WTC11 (cell line): ENCODE measurements at regions not wholly inside any gene's neighbourhood (a gene's known extent, or its start where the extent isn't known, plus 50 kb on each side); places are given as distances from the start of the nearest gene placed in this dataset.

Source experiments
- ATAC-seq: fragments of 200-7000 bp; cut with Tn5 transposase; 2 replicates; pipeline ENCODE4 v1.10.0; 2021; ENCODE audit warnings: mild to moderate bottlenecking, moderate library complexity
- CTCF ChIA-PET: fragments of 300-600 bp; sonication (Branson Sonifier 250); formaldehyde crosslinking; loops from one replicate; lab custom pipeline; 2021; ENCODE audit warnings: antibody characterized with exemption; lab: Charles Lee
- POLR2A ChIA-PET: fragments of 350-600 bp; sonication (Branson Sonifier 250); formaldehyde crosslinking; loops from one replicate; lab custom pipeline; 2021; ENCODE audit warnings: antibody characterized with exemption; lab: Charles Lee
- DNase-seq: peaks from one replicate; pipeline ENCODE4 v3.0.0; 2021; ENCODE audit warnings: low spot score
- H3K27ac Mint-ChIP-seq: 2 replicates; pipeline ENCODE4 v1.8.0; 2021; ENCODE audit warnings: mixed read lengths
- H3K27me3 Mint-ChIP-seq: 2 replicates; pipeline ENCODE4 v1.8.0; 2021; ENCODE audit warnings: low read depth, mild to moderate bottlenecking, moderate library complexity, mixed read lengths
- H3K36me3 Mint-ChIP-seq: 2 replicates; pipeline ENCODE4 v1.8.0; 2021; ENCODE audit warnings: mixed read lengths
- H3K4me1 Mint-ChIP-seq: 2 replicates; pipeline ENCODE4 v1.8.0; 2022; ENCODE audit warnings: mixed read lengths
- H3K4me3 Mint-ChIP-seq: 2 replicates; pipeline ENCODE4 v1.8.0; 2021; ENCODE audit warnings: mild to moderate bottlenecking, moderate library complexity, mixed read lengths
- H3K9me3 Mint-ChIP-seq: 2 replicates; pipeline ENCODE4 v1.8.0; 2021; ENCODE audit warnings: mixed read lengths
- CREB1 ChIP-seq: sonication (generic); formaldehyde crosslinking; IDR thresholded peaks from 2 replicates; pipeline ENCODE4 v1.8.0; 2023; ENCODE audit warnings: mild to moderate bottlenecking, missing genetic modification reagents
- CREM ChIP-seq: sonication (generic); formaldehyde crosslinking; IDR thresholded peaks from 2 replicates; pipeline ENCODE4 v1.8.1; 2022; ENCODE audit warnings: mild to moderate bottlenecking, missing genetic modification reagents, moderate library complexity
- ELF4 ChIP-seq: sonication (generic); formaldehyde crosslinking; IDR thresholded peaks from 2 replicates; pipeline ENCODE4 v1.8.1; 2022; ENCODE audit warnings: low read depth, mild to moderate bottlenecking, moderate library complexity, missing genetic modification reagents
- EMX1 ChIP-seq: fragments of 250-450 bp; sonication (Bioruptor Pico); IDR thresholded peaks from 2 replicates; pipeline ENCODE4 v1.8.0; 2021; ENCODE audit warnings: mild to moderate bottlenecking
- ESRRA ChIP-seq: sonication (generic); formaldehyde crosslinking; IDR thresholded peaks from 2 replicates; pipeline ENCODE4 v1.8.1; 2022; ENCODE audit warnings: mild to moderate bottlenecking, missing genetic modification reagents, borderline replicate concordance
- ETV6 ChIP-seq: sonication (generic); formaldehyde crosslinking; IDR thresholded peaks from 2 replicates; pipeline ENCODE4 v1.8.1; 2022; ENCODE audit warnings: mild to moderate bottlenecking, missing genetic modification reagents
- FOXJ3 ChIP-seq: sonication (generic); formaldehyde crosslinking; IDR thresholded peaks from 2 replicates; pipeline ENCODE4 v1.9.0; 2021; ENCODE audit warnings: missing genetic modification reagents, mild to moderate bottlenecking, borderline replicate concordance
- FOXK1 ChIP-seq: sonication (generic); formaldehyde crosslinking; IDR thresholded peaks from 2 replicates; pipeline ENCODE4 v1.8.0; 2022; ENCODE audit warnings: mild to moderate bottlenecking, moderate library complexity, missing genetic modification reagents
- IRF2 ChIP-seq: sonication (generic); formaldehyde crosslinking; IDR thresholded peaks from 2 replicates; pipeline ENCODE4 v1.8.0; 2022; ENCODE audit warnings: low read depth, missing genetic modification reagents, borderline replicate concordance
- JAZF1 ChIP-seq: fragments of 250-450 bp; sonication (Bioruptor Pico); IDR thresholded peaks from 2 replicates; pipeline ENCODE4 v1.9.0; 2021; ENCODE audit warnings: moderate library complexity, mild to moderate bottlenecking, inconsistent platforms
- MYBL2 ChIP-seq: sonication (generic); formaldehyde crosslinking; IDR thresholded peaks from 2 replicates; pipeline ENCODE4 v1.8.1; 2023; ENCODE audit warnings: mild to moderate bottlenecking, moderate library complexity, missing genetic modification reagents
- NFATC4 ChIP-seq: fragments of 250-450 bp; sonication (Bioruptor Pico); IDR thresholded peaks from 2 replicates; pipeline ENCODE4 v1.9.0; 2021; ENCODE audit warnings: mild to moderate bottlenecking
- NR2C2 ChIP-seq: sonication (generic); formaldehyde crosslinking; IDR thresholded peaks from 2 replicates; pipeline ENCODE4 v1.8.0; 2022; ENCODE audit warnings: mild to moderate bottlenecking, missing genetic modification reagents
- PREB ChIP-seq: sonication (generic); formaldehyde crosslinking; IDR thresholded peaks from 2 replicates; pipeline ENCODE4 v1.8.1; 2022; ENCODE audit warnings: mild to moderate bottlenecking, missing genetic modification reagents, moderate library complexity, borderline replicate concordance
- SMAD4 ChIP-seq: sonication (generic); formaldehyde crosslinking; IDR thresholded peaks from 2 replicates; pipeline ENCODE4 v1.8.0; 2022; ENCODE audit warnings: mild to moderate bottlenecking, missing genetic modification reagents
- SOX15 ChIP-seq: fragments of 250-450 bp; sonication (Bioruptor Pico); IDR thresholded peaks from 2 replicates; pipeline ENCODE4 v1.9.0; 2021; ENCODE audit warnings: mild to moderate bottlenecking
- TCF7 ChIP-seq: sonication (generic); formaldehyde crosslinking; IDR thresholded peaks from 2 replicates; pipeline ENCODE4 v1.8.0; 2022; ENCODE audit warnings: mild to moderate bottlenecking, low read depth, missing genetic modification reagents, moderate library complexity
- TEAD4 ChIP-seq: sonication (generic); formaldehyde crosslinking; IDR thresholded peaks from 2 replicates; pipeline ENCODE4 v1.8.0; 2022; ENCODE audit warnings: mild to moderate bottlenecking, missing genetic modification reagents
- ZMAT4 ChIP-seq: fragments of 250-450 bp; sonication (Bioruptor Pico); IDR thresholded peaks from 2 replicates; pipeline ENCODE4 v1.9.0; 2021; ENCODE audit warnings: mild to moderate bottlenecking
- ZNF232 ChIP-seq: sonication (generic); formaldehyde crosslinking; IDR thresholded peaks from 2 replicates; pipeline ENCODE4 v1.8.0; 2022; ENCODE audit warnings: mild to moderate bottlenecking, missing genetic modification reagents
- ZNF396 ChIP-seq: fragments of 250-450 bp; sonication (Bioruptor Pico); IDR thresholded peaks from 2 replicates; pipeline ENCODE4 v1.8.0; 2021; ENCODE audit warnings: mild to moderate bottlenecking, moderate library complexity, borderline replicate concordance
- ZNF425 ChIP-seq: fragments of 250-450 bp; sonication (Bioruptor Pico); conservative IDR thresholded peaks from 2 replicates; pipeline ENCODE4 v1.9.0; 2021; ENCODE audit warnings: mild to moderate bottlenecking
- TF ChIP-seq, protein P1 (sequence below): fragments of 250-450 bp; sonication (Bioruptor Pico); IDR thresholded peaks from 2 replicates; pipeline ENCODE4 v1.9.0; 2021; ENCODE audit warnings: mild to moderate bottlenecking
- TF ChIP-seq, protein P2 (sequence below): sonication (generic); formaldehyde crosslinking; IDR thresholded peaks from 2 replicates; pipeline ENCODE4 v1.8.0; 2022; ENCODE audit warnings: mild to moderate bottlenecking, missing genetic modification reagents
- TF ChIP-seq, protein P3 (sequence below): fragments of 250-450 bp; sonication (Bioruptor Pico); IDR thresholded peaks from 2 replicates; pipeline ENCODE4 v1.8.0; 2021; ENCODE audit warnings: mild to moderate bottlenecking

- TF ChIP-seq NR2C2 = no peak
- TF ChIP-seq EMX1 = no peak
- TF ChIP-seq, protein P1, sequence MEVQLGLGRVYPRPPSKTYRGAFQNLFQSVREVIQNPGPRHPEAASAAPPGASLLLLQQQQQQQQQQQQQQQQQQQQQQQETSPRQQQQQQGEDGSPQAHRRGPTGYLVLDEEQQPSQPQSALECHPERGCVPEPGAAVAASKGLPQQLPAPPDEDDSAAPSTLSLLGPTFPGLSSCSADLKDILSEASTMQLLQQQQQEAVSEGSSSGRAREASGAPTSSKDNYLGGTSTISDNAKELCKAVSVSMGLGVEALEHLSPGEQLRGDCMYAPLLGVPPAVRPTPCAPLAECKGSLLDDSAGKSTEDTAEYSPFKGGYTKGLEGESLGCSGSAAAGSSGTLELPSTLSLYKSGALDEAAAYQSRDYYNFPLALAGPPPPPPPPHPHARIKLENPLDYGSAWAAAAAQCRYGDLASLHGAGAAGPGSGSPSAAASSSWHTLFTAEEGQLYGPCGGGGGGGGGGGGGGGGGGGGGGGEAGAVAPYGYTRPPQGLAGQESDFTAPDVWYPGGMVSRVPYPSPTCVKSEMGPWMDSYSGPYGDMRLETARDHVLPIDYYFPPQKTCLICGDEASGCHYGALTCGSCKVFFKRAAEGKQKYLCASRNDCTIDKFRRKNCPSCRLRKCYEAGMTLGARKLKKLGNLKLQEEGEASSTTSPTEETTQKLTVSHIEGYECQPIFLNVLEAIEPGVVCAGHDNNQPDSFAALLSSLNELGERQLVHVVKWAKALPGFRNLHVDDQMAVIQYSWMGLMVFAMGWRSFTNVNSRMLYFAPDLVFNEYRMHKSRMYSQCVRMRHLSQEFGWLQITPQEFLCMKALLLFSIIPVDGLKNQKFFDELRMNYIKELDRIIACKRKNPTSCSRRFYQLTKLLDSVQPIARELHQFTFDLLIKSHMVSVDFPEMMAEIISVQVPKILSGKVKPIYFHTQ (CRISPR knock-in tag) = no peak
- TF ChIP-seq ZNF425 (CRISPR knock-in tag) = no peak
These were observed 174.0 kb upstream of the DAB2 start (continued) for GRCh38 chr5:39598661-39599248.

DNA sequence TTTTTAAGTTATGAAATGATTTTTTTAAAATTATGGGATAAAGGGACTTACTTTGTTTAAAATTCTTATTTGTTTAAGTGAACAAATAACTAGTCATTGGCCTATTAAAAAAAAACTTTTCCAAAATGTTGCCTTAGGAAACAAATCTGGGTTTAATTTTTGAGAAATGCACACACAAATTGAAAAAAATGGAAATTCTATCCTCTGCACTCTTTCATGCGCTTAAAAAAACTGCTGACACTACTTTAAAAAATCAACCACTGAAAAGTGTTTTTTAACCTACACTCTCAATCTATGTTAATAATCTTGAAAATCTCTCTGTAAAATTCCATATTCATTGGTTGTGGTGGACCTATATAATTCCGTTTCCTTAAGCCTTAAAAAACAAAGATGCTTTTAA is 163.4 kb upstream of the DAB2 start:
- no peak overlapping the region for H3K4me3 Mint-ChIP-seq
- H3K9me3 Mint-ChIP-seq = no peaks in the 10 kb centered on the region
- no peaks in the 10 kb centered on the region for H3K27me3 Mint-ChIP-seq
- no peak for TF ChIP-seq SOX15
- TF ChIP-seq FOXK1 (CRISPR knock-in tag) = no peak
- TF ChIP-seq, protein P2, sequence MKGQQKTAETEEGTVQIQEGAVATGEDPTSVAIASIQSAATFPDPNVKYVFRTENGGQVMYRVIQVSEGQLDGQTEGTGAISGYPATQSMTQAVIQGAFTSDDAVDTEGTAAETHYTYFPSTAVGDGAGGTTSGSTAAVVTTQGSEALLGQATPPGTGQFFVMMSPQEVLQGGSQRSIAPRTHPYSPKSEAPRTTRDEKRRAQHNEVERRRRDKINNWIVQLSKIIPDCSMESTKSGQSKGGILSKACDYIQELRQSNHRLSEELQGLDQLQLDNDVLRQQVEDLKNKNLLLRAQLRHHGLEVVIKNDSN = no peak
- TF ChIP-seq FOXJ3 = no peak
- TF ChIP-seq CREB1 = no peak
- no peak for TF ChIP-seq ELF4 (CRISPR knock-in tag)
- TF ChIP-seq, protein P3, sequence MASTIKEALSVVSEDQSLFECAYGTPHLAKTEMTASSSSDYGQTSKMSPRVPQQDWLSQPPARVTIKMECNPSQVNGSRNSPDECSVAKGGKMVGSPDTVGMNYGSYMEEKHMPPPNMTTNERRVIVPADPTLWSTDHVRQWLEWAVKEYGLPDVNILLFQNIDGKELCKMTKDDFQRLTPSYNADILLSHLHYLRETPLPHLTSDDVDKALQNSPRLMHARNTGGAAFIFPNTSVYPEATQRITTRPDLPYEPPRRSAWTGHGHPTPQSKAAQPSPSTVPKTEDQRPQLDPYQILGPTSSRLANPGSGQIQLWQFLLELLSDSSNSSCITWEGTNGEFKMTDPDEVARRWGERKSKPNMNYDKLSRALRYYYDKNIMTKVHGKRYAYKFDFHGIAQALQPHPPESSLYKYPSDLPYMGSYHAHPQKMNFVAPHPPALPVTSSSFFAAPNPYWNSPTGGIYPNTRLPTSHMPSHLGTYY = no peak
- TF ChIP-seq ETV6 (CRISPR knock-in tag) = no peak
- ChIA-PET POLR2A (no interaction called here), CTCF (no interaction called here)
- DNase-seq (no peak), ATAC-seq (no peak)
- H3K4me1 Mint-ChIP-seq = no peaks in the 10 kb centered on the region
- H3K36me3 Mint-ChIP-seq = no peaks in the 10 kb centered on the region
- H3K27ac Mint-ChIP-seq = no peak overlapping the region

DNA sequence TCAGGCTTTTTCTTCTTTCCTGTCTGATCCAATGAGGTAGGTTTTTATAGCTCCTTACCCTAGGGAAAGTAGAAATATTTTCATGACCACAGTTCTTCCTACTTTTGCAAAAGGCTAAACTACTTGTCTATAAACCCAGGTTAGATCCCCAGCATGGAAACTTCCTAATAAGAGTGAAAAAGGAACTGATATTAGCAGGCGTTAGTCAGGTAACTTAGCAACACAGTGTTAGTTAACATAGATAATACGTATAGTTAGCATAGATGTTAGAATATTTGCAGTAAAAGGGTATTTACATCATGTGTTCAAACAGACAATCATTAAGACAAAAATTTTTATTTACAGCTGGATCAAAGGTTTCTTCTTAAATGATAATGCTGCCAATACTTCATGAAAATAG is 162.9 kb upstream of the DAB2 start:
- no peak for ATAC-seq
- H3K9me3 Mint-ChIP-seq = no peaks in the 10 kb centered on the region
- TF ChIP-seq MYBL2 (CRISPR knock-in tag) (no peak), CREM (CRISPR knock-in tag) (no peak), NR2C2 (no peak), PREB (CRISPR knock-in tag) (no peak), TEAD4 (no peak), SMAD4 (no peak), ZNF232 (no peak), ZMAT4 (CRISPR knock-in tag) (no peak), ZNF396 (no peak), JAZF1 (CRISPR knock-in tag) (no peak), ESRRA (CRISPR knock-in tag) (no peak), IRF2 (CRISPR knock-in tag) (no peak), ETV6 (CRISPR knock-in tag) (no peak), NFATC4 (no peak), TCF7 (CRISPR knock-in tag) (no peak), SOX15 (no peak)
- TF ChIP-seq, all 79 proteins: peak for 0
- H3K4me1 Mint-ChIP-seq = no peaks in the 10 kb centered on the region
- H3K27ac Mint-ChIP-seq = no peak overlapping the region
- ChIA-PET POLR2A (no interaction called here), CTCF (no interaction called here)
- no peaks in the 10 kb centered on the region for H3K36me3 Mint-ChIP-seq
- H3K27me3 Mint-ChIP-seq = no peaks in the 10 kb centered on the region
- no peak for DNase-seq
- no peak overlapping the region for H3K4me3 Mint-ChIP-seq
